ENCODE measurements at regions not wholly inside any gene's neighbourhood (a gene's known extent, or its start where the extent isn't known, plus 50 kb on each side); places are given as distances from the start of the nearest gene placed in this dataset.
"Not testable (repeated sequence)": the region's sequence is repeated elsewhere in the genome, so short reads cannot be mapped to it uniquely, and the experiment has no call there.

- peaks cover 0 to 4% (median 1%) of the 10 kb centered on the region in 3 donors for H3K27me3 Mint-ChIP-seq (ENCODE audit: low read depth in 3 of 3)
- Histone ChIP-seq H4K20me1 (ENCODE audit: insufficient read depth, low read length) (no peaks in the 10 kb centered on the region), H3K36me3 (replicated peaks in 1 of 2; ENCODE audit: control insufficient read depth in 1 of 2, insufficient read depth in 2 of 2, low read length in 2 of 2) (no peaks in the 10 kb centered on the region), H3K79me2 (ENCODE audit: insufficient read depth, low read length) (no peaks in the 10 kb centered on the region), H3K9me3 (replicated peaks in 1 of 2; ENCODE audit: control insufficient read depth in 1 of 2, insufficient read depth in 1 of 2, low read length in 2 of 2) (no peaks in the 10 kb centered on the region), H3K27ac (ENCODE audit: low read depth in 1 of 2, low read length in 2 of 2) (no peak overlapping the region), H3K4me1 (ENCODE audit: control insufficient read depth in 1 of 2, insufficient read depth in 2 of 2, low read length in 2 of 2) (no peaks in the 10 kb centered on the region), H3K27me3 (ENCODE audit: control insufficient read depth in 2 of 2, insufficient read depth in 2 of 2, low read length in 2 of 2) (no peaks in the 10 kb centered on the region), H3K9ac (ENCODE audit: insufficient read depth, low read length, poor library complexity, severe bottlenecking) (no peak overlapping the region), H3K4me3 (replicated peaks in 1 of 3; ENCODE audit: low read depth in 2 of 3, low read length in 3 of 3) (no peak overlapping the region), H2AFZ (ENCODE audit: insufficient read depth, low read depth, low read length, poor library complexity, severe bottlenecking) (no peak overlapping the region), H3K4me2 (replicated peaks; ENCODE audit: extremely low read depth, low read length, poor library complexity, severe bottlenecking) (no peak overlapping the region)
- peaks cover 4% of the 10 kb centered on the region for H3K4me1 Mint-ChIP-seq
- TF ChIP-seq CTCF (IDR thresholded peaks at IDR 0.05): no peak
- WGBS (ENCODE audit: insufficient coverage): no CpG with 5 or more reads among the region's 3 CpGs
- no peak for DNase-seq
- intact Hi-C loops (cut with micrococcal nuclease): no loop called here
- no peak overlapping the region for H3K4me3 Mint-ChIP-seq
- H3K36me3 Mint-ChIP-seq: no peaks in the 10 kb centered on the region
- no peak overlapping the region for H3K27ac Mint-ChIP-seq
- peaks cover 0 to 2% (median 0%) of the 10 kb centered on the region in 7 donors for H3K9me3 Mint-ChIP-seq
Observed at GRCh38 chr18:24613896-24614640, 153.6 kb downstream of the HRH4 start.

GRCh38 chr18:24616653-24617052 is 156.2 kb downstream of the HRH4 start:
- Histone ChIP-seq H3K27ac (ENCODE audit: low read depth in 1 of 2, low read length in 2 of 2) (no peak overlapping the region), H4K20me1 (ENCODE audit: insufficient read depth, low read length) (no peaks in the 10 kb centered on the region), H3K9me3 (replicated peaks in 1 of 2; ENCODE audit: control insufficient read depth in 1 of 2, insufficient read depth in 1 of 2, low read length in 2 of 2) (no peaks in the 10 kb centered on the region), H3K79me2 (ENCODE audit: insufficient read depth, low read length) (no peaks in the 10 kb centered on the region), H3K36me3 (replicated peaks in 1 of 2; ENCODE audit: control insufficient read depth in 1 of 2, insufficient read depth in 2 of 2, low read length in 2 of 2) (no peaks in the 10 kb centered on the region), H3K4me3 (replicated peaks in 1 of 3; ENCODE audit: low read depth in 2 of 3, low read length in 3 of 3) (no peak overlapping the region), H2AFZ (ENCODE audit: insufficient read depth, low read depth, low read length, poor library complexity, severe bottlenecking) (no peak overlapping the region), H3K27me3 (ENCODE audit: control insufficient read depth in 2 of 2, insufficient read depth in 2 of 2, low read length in 2 of 2) (no peaks in the 10 kb centered on the region), H3K4me2 (replicated peaks; ENCODE audit: extremely low read depth, low read length, poor library complexity, severe bottlenecking) (no peak overlapping the region), H3K4me1 (ENCODE audit: control insufficient read depth in 1 of 2, insufficient read depth in 2 of 2, low read length in 2 of 2) (no peaks in the 10 kb centered on the region), H3K9ac (ENCODE audit: insufficient read depth, low read length, poor library complexity, severe bottlenecking) (no peak overlapping the region)
- peaks cover 0 to 2% (median 0%) of the 10 kb centered on the region in 7 donors for H3K9me3 Mint-ChIP-seq
- WGBS (ENCODE audit: insufficient coverage): 82% methylated on average over 3 of the region's 3 CpGs
- no peak for TF ChIP-seq CTCF (IDR thresholded peaks at IDR 0.05)
- peaks cover 0 to 2% (median 1%) of the 10 kb centered on the region in 3 donors for H3K27me3 Mint-ChIP-seq (ENCODE audit: low read depth in 3 of 3)
- H3K27ac Mint-ChIP-seq: no peak overlapping the region
- DNase-seq: no peak
- intact Hi-C loops (cut with micrococcal nuclease): no loop called here
- H3K4me3 Mint-ChIP-seq: no peak overlapping the region
- H3K4me1 Mint-ChIP-seq: peaks cover 4% of the 10 kb centered on the region
- no peaks in the 10 kb centered on the region for H3K36me3 Mint-ChIP-seq

GRCh38 chr18:24624421-24624820 is 164.0 kb downstream of the HRH4 start:
- H3K36me3 ChIP-seq (replicated peaks in 1 of 2; ENCODE audit: control insufficient read depth in 1 of 2, insufficient read depth in 2 of 2, low read length in 2 of 2); H3K36me3 Mint-ChIP-seq; H3K9ac ChIP-seq (ENCODE audit: insufficient read depth, low read length, poor library complexity, severe bottlenecking); H3K79me2 ChIP-seq (ENCODE audit: insufficient read depth, low read length); H3K4me1 ChIP-seq (ENCODE audit: control insufficient read depth in 1 of 2, insufficient read depth in 2 of 2, low read length in 2 of 2); DNase-seq; H3K27me3 ChIP-seq (ENCODE audit: control insufficient read depth in 2 of 2, insufficient read depth in 2 of 2, low read length in 2 of 2); H3K9me3 ChIP-seq (replicated peaks in 1 of 2; ENCODE audit: control insufficient read depth in 1 of 2, insufficient read depth in 1 of 2, low read length in 2 of 2); intact Hi-C loops (cut with micrococcal nuclease); H3K27ac ChIP-seq (ENCODE audit: low read depth in 1 of 2, low read length in 2 of 2); H3K4me3 ChIP-seq (replicated peaks in 1 of 3; ENCODE audit: low read depth in 2 of 3, low read length in 3 of 3); H3K9me3 Mint-ChIP-seq; H3K27ac Mint-ChIP-seq; H3K4me3 Mint-ChIP-seq; H3K4me2 ChIP-seq (replicated peaks; ENCODE audit: extremely low read depth, low read length, poor library complexity, severe bottlenecking); H3K27me3 Mint-ChIP-seq (ENCODE audit: low read depth in 3 of 3); H4K20me1 ChIP-seq (ENCODE audit: insufficient read depth, low read length); H2AFZ ChIP-seq (ENCODE audit: insufficient read depth, low read depth, low read length, poor library complexity, severe bottlenecking): not testable (repeated sequence)
- H3K4me1 Mint-ChIP-seq: peaks cover 11% of the 10 kb centered on the region
- no CpG with 5 or more reads among the region's 17 CpGs for WGBS (ENCODE audit: insufficient coverage)

All from CD14-positive monocyte (primary cell).